Breast epithelium (tissue), 3 donors: ENCODE measurements at regions not wholly inside any gene's neighbourhood (a gene's known extent, or its start where the extent isn't known, plus 50 kb on each side); places are given as distances from the start of the nearest gene placed in this dataset.

Experiments used
- CTCF ChIP-seq, 3 donors: fragments of 450-650 bp; IDR thresholded peaks; one replicate each; pipeline ENCODE4 v1.5.1; 2016 to 2017; ENCODE audit warnings: antibody characterized with exemption in 3 of 3, mild to moderate bottlenecking in 3 of 3, moderate library complexity in 3 of 3
- POLR2A ChIP-seq: fragments of 450-650 bp; IDR thresholded peaks from one replicate; pipeline ENCODE4 v1.6.1; 2016; ENCODE audit warnings: antibody characterized with exemption, mild to moderate bottlenecking, moderate library complexity
- POLR2AphosphoS5 ChIP-seq, 3 donors: sonication (generic); formaldehyde crosslinking; IDR thresholded peaks; one replicate each; pipeline ENCODE4 v1.6.1; 2017; ENCODE audit warnings: antibody characterized with exemption in 3 of 3

GRCh38 chr6:15121977-15122550 lies 123.8 kb upstream of the JARID2 start:
- TF ChIP-seq POLR2AphosphoS5 (IDR thresholded peaks at IDR 0.05) (no peak), POLR2A (no peak), CTCF (IDR thresholded peaks at IDR 0.05) (no peak)
